Liver (tissue), 3 donors: ENCODE measurements at regions not wholly inside any gene's neighbourhood (a gene's known extent, or its start where the extent isn't known, plus 50 kb on each side); places are given as distances from the start of the nearest gene placed in this dataset.
"Not testable (repeated sequence)": the region's sequence is repeated elsewhere in the genome, so short reads cannot be mapped to it uniquely, and the experiment has no call there.

Experiments used
- CTCF ChIP-seq: fragments of 150-350 bp; IDR thresholded peaks from 2 replicates; pipeline ENCODE4 v1.5.1; 2017; ENCODE audit warnings: improper control_type of control experiment, low read depth, low read length; ENCODE audit not compliant: missing input control
- GABPA ChIP-seq, 2 donors: IDR thresholded peaks in 1 of 2; conservative IDR thresholded peaks in 1 of 2; 2 replicates each; pipeline ENCODE4 v1.6.1; 2016; ENCODE audit warnings: antibody characterized with exemption in 2 of 2, mild to moderate bottlenecking in 1 of 2, moderate library complexity in 1 of 2
- HNF4A ChIP-seq, 2 donors: conservative IDR thresholded peaks; 2 replicates each; pipeline ENCODE4 v1.6.1; 2016; ENCODE audit warnings: antibody characterized with exemption in 2 of 2, mild to moderate bottlenecking in 2 of 2
- JUND ChIP-seq, 2 donors: IDR thresholded peaks; 2 replicates each; pipeline ENCODE4 v1.6.1; 2016; ENCODE audit warnings: antibody characterized with exemption in 2 of 2
- MAX ChIP-seq: IDR thresholded peaks from 2 replicates; pipeline ENCODE4 v1.6.1; 2016; ENCODE audit warnings: antibody characterized with exemption
- REST ChIP-seq: IDR thresholded peaks from 2 replicates; pipeline ENCODE4 v1.6.1; 2016; ENCODE audit warnings: antibody characterized with exemption, mild to moderate bottlenecking
- RXRA ChIP-seq, 2 donors: IDR thresholded peaks; 2 replicates each; pipeline ENCODE4 v1.6.1; 2017 to 2018; ENCODE audit warnings: antibody characterized with exemption in 2 of 2, mild to moderate bottlenecking in 1 of 2
- TAF1 ChIP-seq: conservative IDR thresholded peaks from 2 replicates; pipeline ENCODE4 v1.6.1; 2016; ENCODE audit warnings: antibody characterized with exemption, mild to moderate bottlenecking
- YY1 ChIP-seq: IDR thresholded peaks from 2 replicates; pipeline ENCODE4 v1.6.1; 2016; ENCODE audit warnings: antibody characterized with exemption, mild to moderate bottlenecking
- ZBTB33 ChIP-seq: IDR thresholded peaks from 2 replicates; pipeline ENCODE4 v1.6.1; 2016; ENCODE audit warnings: antibody characterized with exemption
- donor health status: healthy.
- donor health status: healthy.

- TF ChIP-seq CTCF; HNF4A (conservative IDR thresholded peaks at IDR 0.05); ZBTB33; MAX; REST; RXRA (IDR thresholded peaks at IDR 0.05); YY1; GABPA (IDR thresholded peaks at IDR 0.05 in 1 of 2, conservative IDR thresholded peaks at IDR 0.05 in 1 of 2); JUND (IDR thresholded peaks at IDR 0.05); TAF1: not testable (repeated sequence)
Observed at GRCh38 chr22:22774762-22775161, 112.9 kb upstream of the IGLL5 start.
